Endothelial cell of umbilical vein (primary cell): ENCODE measurements at regions not wholly inside any gene's neighbourhood (a gene's known extent, or its start where the extent isn't known, plus 50 kb on each side); places are given as distances from the start of the nearest gene placed in this dataset.

Experiments
- BruUV-seq: library from RNA; stranded (reverse); fragments of 400-500 nt; replicated peaks from 2 replicates; lab custom pipeline; 2021; lab: Mats Ljungman, UMichigan
- CTCF ChIA-PET: fragments of 300-600, 350-600 bp; sonication (Branson Sonifier 250); formaldehyde crosslinking; loops from one replicate; lab custom pipeline; 2021; ENCODE audit warnings: antibody characterized with exemption, inconsistent platforms; lab: Charles Lee
- POLR2A ChIA-PET: fragments of 300-600, 350-600 bp; sonication (Branson Sonifier 250); formaldehyde crosslinking; loops from one replicate; lab custom pipeline; 2021; ENCODE audit warnings: antibody characterized with exemption, inconsistent platforms; lab: Charles Lee
- DNase-seq: peaks from one replicate; pipeline ENCODE4 v3.0.0-alpha.2; 2011; ENCODE audit warnings: low read depth, low spot score
- FAIRE-seq: peaks from 2 replicates; lab custom pipeline; 2011; peaks lifted over from hg19 to GRCh38; lab: Jason Lieb, UNC
- H2AFZ ChIP-seq: 2 replicates; pipeline ENCODE4 v1.6.0; 2012; ENCODE audit warnings: low read depth, low read length, control low read depth, inconsistent platforms
- H3K27ac ChIP-seq: 2 replicates; pipeline ENCODE4 v1.5.1; 2011; ENCODE audit warnings: low read depth, mild to moderate bottlenecking, control low read depth, low read length, moderate library complexity; ENCODE audit not compliant: insufficient read depth
- H3K27me3 ChIP-seq, 2 experiments: 2 replicates each; pipeline versions ENCODE4 v1.6.0 to v1.6.1; 2011; ENCODE audit warnings: low read length in 2 of 2, mixed read lengths in 1 of 2; ENCODE audit not compliant: control insufficient read depth in 2 of 2, insufficient read depth in 2 of 2
- H3K36me3 ChIP-seq, 2 experiments: 2 replicates in 1 of 2; 3 replicates in 1 of 2; pipeline ENCODE4 v1.5.1; 2011; ENCODE audit warnings: low read length in 2 of 2, mild to moderate bottlenecking in 1 of 2, moderate library complexity in 1 of 2; ENCODE audit not compliant: control insufficient read depth in 2 of 2, insufficient read depth in 2 of 2; ENCODE audit errors: extremely low read depth in 1 of 2
- H3K4me1 ChIP-seq: 3 replicates; pipeline ENCODE4 v1.5.1; 2011; ENCODE audit warnings: mild to moderate bottlenecking, low read length; ENCODE audit not compliant: control insufficient read depth, insufficient read depth; ENCODE audit errors: extremely low read depth
- H3K4me2 ChIP-seq: 2 replicates; pipeline ENCODE4 v1.6.1; 2011; ENCODE audit warnings: low read length, control low read depth, mixed read lengths; ENCODE audit not compliant: insufficient read depth
- H3K4me3 ChIP-seq, 3 experiments: fragments of 200-600 bp in 1 of 3; sonication (generic), shearing (Covaris generic) in 1 of 3; replicated peaks in 1 of 3; 2 replicates each; pipeline ENCODE4 v1.5.1; 2011 to 2016; ENCODE audit warnings: control low read depth in 3 of 3, low read length in 3 of 3, mild to moderate bottlenecking in 2 of 3, inconsistent platforms in 1 of 3, low read depth in 1 of 3, moderate library complexity in 1 of 3; ENCODE audit not compliant: insufficient read depth in 1 of 3
- H3K79me2 ChIP-seq: 2 replicates; pipeline ENCODE4 v1.6.0; 2012; ENCODE audit warnings: low read length, inconsistent platforms; ENCODE audit not compliant: control insufficient read depth, insufficient read depth
- H3K9ac ChIP-seq: replicated peaks from 2 replicates; pipeline ENCODE3; 2011; ENCODE audit warnings: low read length, control low read depth; ENCODE audit not compliant: insufficient read depth; ENCODE audit errors: extremely low read depth
- H3K9me1 ChIP-seq: replicated peaks from 3 replicates; pipeline ENCODE4 v1.6.0; 2011; ENCODE audit warnings: mild to moderate bottlenecking, low read length; ENCODE audit not compliant: control insufficient read depth, insufficient read depth; ENCODE audit errors: extremely low read depth
- H3K9me3 ChIP-seq: replicated peaks from 2 replicates; pipeline ENCODE4 v1.5.1; 2012; ENCODE audit warnings: low read length, inconsistent platforms; ENCODE audit not compliant: control insufficient read depth, insufficient read depth
- H4K20me1 ChIP-seq: replicated peaks from 2 replicates; pipeline ENCODE3; 2011; ENCODE audit warnings: mild to moderate bottlenecking, low read length; ENCODE audit not compliant: control insufficient read depth, insufficient read depth; ENCODE audit errors: extremely low read depth
- CTCF ChIP-seq, 2 donors: IDR thresholded peaks; 1 replicate in 1 of 2; 2 replicates in 1 of 2; pipeline ENCODE4 v1.5.1; 2011; ENCODE audit warnings: low read length in 2 of 2, mild to moderate bottlenecking in 2 of 2, moderate library complexity in 2 of 2, control low read depth in 1 of 2, inconsistent platforms in 1 of 2, low read depth in 1 of 2; ENCODE audit not compliant: insufficient read depth in 1 of 2; ENCODE audit errors: extremely low read depth in 1 of 2
- EZH2 ChIP-seq: IDR thresholded peaks from 2 replicates; pipeline ENCODE4 v1.6.1; 2012; ENCODE audit warnings: borderline replicate concordance, low read depth, mild to moderate bottlenecking, moderate library complexity, low read length, inconsistent platforms; ENCODE audit not compliant: severe bottlenecking
- FOS ChIP-seq: IDR thresholded peaks from 2 replicates; pipeline ENCODE4 v1.6.1; 2011; ENCODE audit warnings: mild to moderate bottlenecking, low read length, moderate library complexity, borderline replicate concordance; ENCODE audit not compliant: insufficient read depth
- GATA2 ChIP-seq: IDR thresholded peaks from 2 replicates; pipeline ENCODE4 v1.7.0; 2011; ENCODE audit warnings: low read depth, mild to moderate bottlenecking, moderate library complexity, mixed read lengths, low read length; ENCODE audit not compliant: insufficient read length, insufficient read depth
- JUN ChIP-seq: IDR thresholded peaks from 2 replicates; pipeline ENCODE4 v1.6.1; 2011; ENCODE audit warnings: borderline replicate concordance, low read depth; ENCODE audit not compliant: insufficient read length, insufficient read depth
- MAX ChIP-seq: IDR thresholded peaks from 2 replicates; pipeline ENCODE4 v1.6.1; 2011; ENCODE audit not compliant: insufficient read depth, insufficient read length
- MYC ChIP-seq: IDR thresholded peaks from one replicate; pipeline ENCODE4 v1.6.1; 2011; ENCODE audit warnings: mild to moderate bottlenecking, low read depth, low read length
- POLR2A ChIP-seq: IDR thresholded peaks from 2 replicates; pipeline ENCODE4 v1.6.1; 2012; ENCODE audit warnings: low read depth, mild to moderate bottlenecking, control low read depth, low read length
- POLR2AphosphoS5 ChIP-seq: IDR thresholded peaks from 2 replicates; pipeline ENCODE4 v1.6.1; 2012; ENCODE audit warnings: low read depth, mild to moderate bottlenecking, control low read depth, low read length, moderate library complexity; ENCODE audit not compliant: insufficient read depth
- dilution Hi-C: fragments of 300-500 bp; cut with MboI; formaldehyde crosslinking; loops from one replicate; pipeline ENCODE4 v1.15.0; 2019; ENCODE audit warnings: low sequenced_read_pairs; ENCODE audit not compliant: extremely low pct_ligation_motif_present
- intact Hi-C: fragments of 100-400 bp; cut with micrococcal nuclease; formaldehyde crosslinking; loops from one replicate; pipeline ENCODE4 v1.10.0; 2022

- Histone ChIP-seq H3K27ac (no peak overlapping the region), H4K20me1 (no peaks in the 10 kb centered on the region), H2AFZ (no peak overlapping the region), H3K4me1 (no peaks in the 10 kb centered on the region), H3K4me2 (no peak overlapping the region), H3K9ac (no peak overlapping the region), H3K36me3 (no peaks in the 10 kb centered on the region), H3K9me3 (no peaks in the 10 kb centered on the region), H3K79me2 (no peaks in the 10 kb centered on the region), H3K4me3 (no peak overlapping the region), H3K27me3 (no peaks in the 10 kb centered on the region), H3K9me1 (no peaks in the 10 kb centered on the region)
- FAIRE-seq: no peak
- CTCF ChIA-PET: no interaction called here
- intact Hi-C loops (no loop called here), dilution Hi-C loops (no loop called here)
- no TSS peak for BruUV-seq
- DNase-seq: no peak
- TF ChIP-seq CTCF (IDR thresholded peaks at IDR 0.05; ENCODE audit: extremely low read depth in 1 of 2, insufficient read depth in 1 of 2, low read depth in 1 of 2, low read length in 2 of 2) (no peak), JUN (no peak), POLR2A (no peak), POLR2AphosphoS5 (no peak), MAX (no peak), FOS (no peak), GATA2 (no peak), EZH2 (no peak), MYC (no peak)
- POLR2A ChIA-PET: no interaction called here
Observed at GRCh38 chr2:146444987-146445386, 1399.8 kb upstream of the ACVR2A start.
